DND-41 (cell line): ENCODE measurements at regions not wholly inside any gene's neighbourhood (a gene's known extent, or its start where the extent isn't known, plus 50 kb on each side); places are given as distances from the start of the nearest gene placed in this dataset.

Source experiments
- ATAC-seq: fragments of 200-7000 bp; cut with Tn5 transposase; 3 replicates; pipeline ENCODE4 v1.9.1; 2021; ENCODE audit warnings: low read depth; ENCODE audit not compliant: insufficient read depth
- DNase-seq: peaks from one replicate; pipeline ENCODE4 v3.0.0-alpha.2; 2020
- H2AFZ ChIP-seq: 2 replicates; pipeline ENCODE4 v1.6.0; 2012; ENCODE audit warnings: low read depth, low read length
- H3K27ac ChIP-seq: 2 replicates; pipeline ENCODE4 v1.5.1; 2012; ENCODE audit warnings: low read length, inconsistent platforms
- H3K27me3 ChIP-seq: fragments of 200-600 bp; sonication (generic); 2 replicates; pipeline ENCODE4 v1.6.0; 2012; ENCODE audit warnings: low read length, mild to moderate bottlenecking, inconsistent platforms; ENCODE audit not compliant: insufficient read depth, poor library complexity
- H3K36me3 ChIP-seq: 2 replicates; pipeline ENCODE4 v1.5.1; 2012; ENCODE audit warnings: low read length, inconsistent platforms; ENCODE audit not compliant: insufficient read depth
- H3K4me1 ChIP-seq: 2 replicates; pipeline ENCODE4 v1.5.1; 2012; ENCODE audit warnings: mild to moderate bottlenecking, low read length; ENCODE audit not compliant: insufficient read depth
- H3K4me2 ChIP-seq: 2 replicates; pipeline ENCODE4 v1.6.0; 2012; ENCODE audit warnings: mild to moderate bottlenecking, moderate library complexity, low read length, inconsistent platforms; ENCODE audit not compliant: insufficient read depth
- H3K4me3 ChIP-seq, 2 experiments: fragments of 200-600 bp in 1 of 2; shearing (Covaris generic) in 1 of 2; 2 replicates each; pipeline ENCODE4 v1.5.1; 2012 to 2016; ENCODE audit warnings: inconsistent platforms in 2 of 2, low read length in 2 of 2, mild to moderate bottlenecking in 2 of 2, low read depth in 1 of 2, moderate library complexity in 1 of 2
- H3K79me2 ChIP-seq: 2 replicates; pipeline ENCODE4 v1.6.0; 2012; ENCODE audit warnings: low read length, inconsistent platforms; ENCODE audit not compliant: insufficient read depth
- H3K9ac ChIP-seq: 2 replicates; pipeline ENCODE4 v1.6.0; 2012; ENCODE audit warnings: low read depth, mild to moderate bottlenecking, inconsistent platforms, low read length, moderate library complexity
- H3K9me3 ChIP-seq: 2 replicates; pipeline ENCODE4 v1.5.1; 2012; ENCODE audit warnings: low read length, moderate library complexity, mild to moderate bottlenecking, inconsistent platforms; ENCODE audit not compliant: insufficient read depth, severe bottlenecking
- H4K20me1 ChIP-seq: 2 replicates; pipeline ENCODE4 v1.6.0; 2012; ENCODE audit warnings: low read length; ENCODE audit not compliant: insufficient read depth
- EZH2 ChIP-seq: IDR thresholded peaks from 3 replicates; pipeline ENCODE4 v1.6.1; 2012; ENCODE audit warnings: borderline replicate concordance, low read depth, mild to moderate bottlenecking, moderate library complexity, low read length, inconsistent platforms; ENCODE audit not compliant: severe bottlenecking
- TF ChIP-seq, protein P1 (sequence below): IDR thresholded peaks from 2 replicates; pipeline ENCODE4 v1.5.1; 2012; ENCODE audit warnings: borderline replicate concordance, low read length, moderate library complexity, mild to moderate bottlenecking; ENCODE audit not compliant: poor library complexity, severe bottlenecking; ENCODE audit errors: extremely low read depth

DNA sequence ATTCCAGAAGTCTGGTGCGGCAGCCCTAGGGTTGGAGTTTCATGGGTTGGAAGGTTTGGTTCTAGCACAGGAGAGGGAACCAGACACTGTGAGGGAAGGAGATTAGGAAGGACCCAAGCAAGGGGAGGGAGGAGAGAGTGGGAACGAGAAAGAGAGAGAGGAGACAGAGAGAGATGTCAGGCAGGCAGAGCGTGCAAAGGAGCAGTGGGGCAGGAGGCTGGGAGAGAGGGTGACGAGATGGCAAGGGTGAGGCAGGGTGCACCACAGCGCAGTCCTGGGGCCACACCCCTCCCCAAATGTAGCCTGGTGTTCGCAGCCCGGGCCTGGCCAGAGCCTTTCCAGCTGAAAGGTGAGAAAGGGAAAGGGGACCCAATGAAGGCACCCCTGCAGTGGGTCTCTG is 162.9 kb upstream of the TLE3 start:
- Histone ChIP-seq H2AFZ (no peak overlapping the region), H3K79me2 (no peaks in the 10 kb centered on the region), H4K20me1 (no peaks in the 10 kb centered on the region), H3K4me2 (no peak overlapping the region), H3K9me3 (no peaks in the 10 kb centered on the region), H3K36me3 (no peaks in the 10 kb centered on the region), H3K27ac (peak overlapping the region; percentile 49), H3K27me3 (no peaks in the 10 kb centered on the region), H3K4me1 (peaks cover 35% of the 10 kb centered on the region), H3K4me3 (no peak overlapping the region), H3K9ac (no peak overlapping the region)
- DNase-seq (no peak), ATAC-seq (no peak)
- no peak for TF ChIP-seq EZH2
- TF ChIP-seq, protein P1, sequence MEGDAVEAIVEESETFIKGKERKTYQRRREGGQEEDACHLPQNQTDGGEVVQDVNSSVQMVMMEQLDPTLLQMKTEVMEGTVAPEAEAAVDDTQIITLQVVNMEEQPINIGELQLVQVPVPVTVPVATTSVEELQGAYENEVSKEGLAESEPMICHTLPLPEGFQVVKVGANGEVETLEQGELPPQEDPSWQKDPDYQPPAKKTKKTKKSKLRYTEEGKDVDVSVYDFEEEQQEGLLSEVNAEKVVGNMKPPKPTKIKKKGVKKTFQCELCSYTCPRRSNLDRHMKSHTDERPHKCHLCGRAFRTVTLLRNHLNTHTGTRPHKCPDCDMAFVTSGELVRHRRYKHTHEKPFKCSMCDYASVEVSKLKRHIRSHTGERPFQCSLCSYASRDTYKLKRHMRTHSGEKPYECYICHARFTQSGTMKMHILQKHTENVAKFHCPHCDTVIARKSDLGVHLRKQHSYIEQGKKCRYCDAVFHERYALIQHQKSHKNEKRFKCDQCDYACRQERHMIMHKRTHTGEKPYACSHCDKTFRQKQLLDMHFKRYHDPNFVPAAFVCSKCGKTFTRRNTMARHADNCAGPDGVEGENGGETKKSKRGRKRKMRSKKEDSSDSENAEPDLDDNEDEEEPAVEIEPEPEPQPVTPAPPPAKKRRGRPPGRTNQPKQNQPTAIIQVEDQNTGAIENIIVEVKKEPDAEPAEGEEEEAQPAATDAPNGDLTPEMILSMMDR = no peak

DNA sequence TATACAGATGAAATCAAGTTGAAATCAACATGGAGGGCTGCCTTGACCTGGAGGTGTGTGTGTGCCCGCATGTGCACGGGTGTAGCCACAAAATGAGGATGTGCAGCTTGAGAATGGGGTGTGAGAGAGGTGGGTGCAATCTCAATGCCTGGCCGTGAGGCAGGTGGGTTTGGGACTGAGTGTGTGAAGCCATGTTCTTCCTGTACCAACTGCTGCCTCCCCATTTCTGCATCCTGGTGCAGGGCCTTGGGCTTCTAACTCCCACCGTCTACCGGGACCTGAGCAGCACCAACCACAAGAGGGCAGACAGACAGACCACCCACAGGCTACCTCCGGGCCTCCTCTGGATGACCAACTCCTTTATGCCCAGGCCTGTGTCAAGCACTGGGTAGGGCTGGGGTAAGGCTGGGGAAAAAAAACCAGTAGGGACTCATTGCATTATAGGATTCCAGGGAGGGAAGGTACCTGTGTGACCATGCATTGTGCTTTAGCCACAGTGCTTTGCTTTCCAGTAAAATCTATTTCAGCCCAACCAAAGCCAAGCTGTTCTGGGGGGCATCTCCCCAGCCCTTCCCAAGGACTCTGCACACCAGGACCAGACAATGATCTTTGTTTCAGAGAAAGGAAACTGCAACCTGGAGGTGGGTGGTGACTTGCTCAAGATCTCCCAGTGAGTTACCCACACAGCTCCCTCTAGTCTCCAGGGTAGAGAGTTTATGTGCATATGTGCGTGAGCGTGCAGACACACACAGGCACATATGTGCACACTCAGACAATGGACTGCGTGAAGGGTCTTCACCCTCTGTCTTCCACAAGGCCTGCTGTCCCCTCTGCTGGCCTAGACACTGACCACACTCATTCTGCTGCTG is 162.2 kb upstream of the TLE3 start:
- Histone ChIP-seq H3K36me3 (no peaks in the 10 kb centered on the region), H3K4me3 (0 out of 4 replicates have a peak overlapping the region, but pooled peaks of 1 of the 2 experiments have one; percentile 41), H3K27ac (peak overlapping the region; percentile 91), H3K79me2 (no peaks in the 10 kb centered on the region), H3K9me3 (no peaks in the 10 kb centered on the region), H3K27me3 (no peaks in the 10 kb centered on the region), H3K4me1 (peaks cover 35% of the 10 kb centered on the region), H4K20me1 (no peaks in the 10 kb centered on the region), H2AFZ (peak overlapping the region; percentile 72; the same call in 1 of the 2 replicates), H3K9ac (peak overlapping the region; percentile 52), H3K4me2 (peak overlapping the region; percentile 63)
- DNase-seq (peak; percentile 26), ATAC-seq (no peak)
- TF ChIP-seq EZH2 = no peak
- TF ChIP-seq, protein P1 = peak; percentile 41

DNA sequence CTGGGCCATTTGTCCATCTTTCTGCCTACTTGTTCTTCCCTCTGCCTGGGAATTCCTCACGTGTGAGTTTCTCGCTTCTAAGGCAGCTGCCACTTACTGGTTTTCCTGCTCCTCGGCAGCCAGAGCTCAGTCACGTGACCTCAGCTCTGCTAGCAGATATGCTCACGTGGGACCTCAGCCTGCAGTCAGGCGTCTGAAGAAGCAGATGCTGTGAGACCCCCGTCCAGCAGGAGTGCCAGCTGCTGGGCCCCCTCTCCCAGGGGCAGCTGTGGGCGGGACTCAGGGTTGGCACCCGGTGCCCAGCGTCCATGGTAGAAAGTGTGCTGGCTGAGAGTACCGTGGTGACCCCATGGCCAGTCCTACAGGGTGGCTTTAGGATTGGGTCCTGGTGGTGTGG is 161.3 kb upstream of the TLE3 start:
- ATAC-seq = peak; percentile 71
- no peaks in the 10 kb centered on the region for H3K9me3 ChIP-seq
- H3K36me3 ChIP-seq = no peaks in the 10 kb centered on the region
- H3K4me1 ChIP-seq = peaks cover 35% of the 10 kb centered on the region
- no peaks in the 10 kb centered on the region for H3K79me2 ChIP-seq
- H3K27ac ChIP-seq = peak overlapping the region; percentile 91
- H3K27me3 ChIP-seq = no peaks in the 10 kb centered on the region
- H3K4me2 ChIP-seq = peak overlapping the region; percentile 63
- DNase-seq = peak; percentile 85
- TF ChIP-seq EZH2 = no peak
- TF ChIP-seq, protein P1 = peak; percentile 0
- peak overlapping the region in 1 of 2 experiments; percentile 41; a peak in 2 of 4 replicates for H3K4me3 ChIP-seq
- H3K9ac ChIP-seq = peak overlapping the region; percentile 52
- H2AFZ ChIP-seq = peak overlapping the region; percentile 72
- no peaks in the 10 kb centered on the region for H4K20me1 ChIP-seq
